ENCODE measurements at regions not wholly inside any gene's neighbourhood (a gene's known extent, or its start where the extent isn't known, plus 50 kb on each side); places are given as distances from the start of the nearest gene placed in this dataset.

- no peak overlapping the region for H2AK9ac ChIP-seq (replicated peaks; ENCODE audit: low read depth, low read length, poor library complexity)
- H3K9ac ChIP-seq (ENCODE audit: low read depth, low read length): no peak overlapping the region
- no peak overlapping the region for H2BK20ac ChIP-seq (ENCODE audit: low read depth, low read length)
- no peaks in the 10 kb centered on the region for H3K9me3 ChIP-seq (ENCODE audit: control insufficient read depth, insufficient read depth, low read length)
- dilution Hi-C loops (cut with HindIII; ENCODE audit: low sequenced_read_pairs, unreplicated experiment): no loop called here
- H3K23ac ChIP-seq (ENCODE audit: low read depth, low read length): no peak overlapping the region
- H2BK15ac ChIP-seq (ENCODE audit: low read depth, low read length): no peak overlapping the region
- H3K79me1 ChIP-seq (ENCODE audit: low read depth in 1 of 2, low read length in 2 of 2): no peaks in the 10 kb centered on the region
- H2BK5ac ChIP-seq (ENCODE audit: low read depth, low read length, poor library complexity, severe bottlenecking): no peak overlapping the region
- no peak overlapping the region for H2AFZ ChIP-seq (replicated peaks; ENCODE audit: low read length, poor library complexity)
- no peak overlapping the region for H3K18ac ChIP-seq (ENCODE audit: low read depth, low read length)
- no peak overlapping the region for H3K56ac ChIP-seq (ENCODE audit: extremely low read depth, insufficient read depth, low read length)
- no peak overlapping the region for H4K91ac ChIP-seq (ENCODE audit: insufficient read depth, low read depth, low read length)
- POLR2A ChIA-PET (ENCODE audit: unreplicated experiment): no interaction called here
- WGBS, 2 experiments (ENCODE audit: extremely low coverage in 2 of 2, insufficient read length in 1 of 2): no CpG with 5 or more reads among the region's 12 CpGs
- no peak overlapping the region for H3K14ac ChIP-seq (replicated peaks; ENCODE audit: low read depth, low read length)
- no peak overlapping the region for H3K4me2 ChIP-seq (ENCODE audit: low read depth, low read length)
- H3K27me3 ChIP-seq (ENCODE audit: control insufficient read depth, insufficient read depth, low read length): no peaks in the 10 kb centered on the region
- H3K36me3 ChIP-seq (ENCODE audit: control insufficient read depth, insufficient read depth, low read length): no peaks in the 10 kb centered on the region
- no TSS peak for BruUV-seq (replicated peaks)
- no peak for DNase-seq
- TF ChIP-seq SMC3 (IDR thresholded peaks at IDR 0.05; ENCODE audit: low read depth, low read length): no peak
- TF ChIP-seq ELK1 (IDR thresholded peaks at IDR 0.05; ENCODE audit: borderline replicate concordance, low read depth, low read length): no peak
- no peak for TF ChIP-seq MAFK (IDR thresholded peaks at IDR 0.05; ENCODE audit: low read depth, low read length)
- TF ChIP-seq MAZ (IDR thresholded peaks at IDR 0.05; ENCODE audit: borderline replicate concordance, low read depth, low read length): no peak
- TF ChIP-seq CHD1 (IDR thresholded peaks at IDR 0.05; ENCODE audit: low read depth, low read length): no peak
- no peak for TF ChIP-seq MXI1 (IDR thresholded peaks at IDR 0.05; ENCODE audit: borderline replicate concordance, low read depth, low read length)
- TF ChIP-seq CEBPB (IDR thresholded peaks at IDR 0.05; ENCODE audit: low read depth, low read length): no peak
- TF ChIP-seq CTCF (conservative IDR thresholded peaks at IDR 0.05; ENCODE audit: low read depth, low read length): no peak
- no peak for TF ChIP-seq FOS (IDR thresholded peaks at IDR 0.05; ENCODE audit: low read depth, low read length)
- TF ChIP-seq NFE2L2 (IDR thresholded peaks at IDR 0.05; ENCODE audit: low read depth, low read length): no peak
- no peak for TF ChIP-seq RFX5 (IDR thresholded peaks at IDR 0.05; ENCODE audit: low read depth, low read length)
- no peak for TF ChIP-seq BHLHE40 (IDR thresholded peaks at IDR 0.05; ENCODE audit: low read depth, low read length)
- no peak for TF ChIP-seq POLR2A (IDR thresholded peaks at IDR 0.05; ENCODE audit: low read depth, low read length)
- TF ChIP-seq USF2 (IDR thresholded peaks at IDR 0.05; ENCODE audit: low read depth, low read length): no peak
- TF ChIP-seq RAD21 (IDR thresholded peaks at IDR 0.05; ENCODE audit: low read length): no peak
- TF ChIP-seq RCOR1 (IDR thresholded peaks at IDR 0.05; ENCODE audit: insufficient replicate concordance, low read length): no peak
- no peak overlapping the region for H2BK120ac ChIP-seq (ENCODE audit: low read depth, low read length)
- CTCF ChIA-PET: no interaction called here
- in situ Hi-C loops (cut with MboI; ENCODE audit: low sequenced_read_pairs): no loop called here
- intact Hi-C loops (cut with micrococcal nuclease): no loop called here
- no peak for ATAC-seq (ENCODE audit: low read depth)
- no peak overlapping the region for H4K5ac ChIP-seq (ENCODE audit: low read depth, low read length)
- no peaks in the 10 kb centered on the region for H3K4me1 ChIP-seq (ENCODE audit: control insufficient read depth, insufficient read depth, low read length)
- no peak overlapping the region for H3K27ac ChIP-seq (ENCODE audit: insufficient read depth, low read length)
- H3K9me1 ChIP-seq (ENCODE audit: insufficient read depth, low read length): no peaks in the 10 kb centered on the region
- no peak overlapping the region for H3K4ac ChIP-seq (ENCODE audit: low read depth, low read length)
- H4K8ac ChIP-seq (ENCODE audit: low read depth in 2 of 2, low read length in 2 of 2): no peak overlapping the region
- no peak overlapping the region for H2AK5ac ChIP-seq (ENCODE audit: low read depth, low read length)
- H3K4me3 ChIP-seq (ENCODE audit: insufficient read depth, low read depth, low read length): no peak overlapping the region
- no peaks in the 10 kb centered on the region for H4K20me1 ChIP-seq (ENCODE audit: insufficient read depth, low read length)
These were observed 173.7 kb upstream of the ZNF507 start for GRCh38 chr19:32171719-32172151.

Measured in IMR-90 (cell line).